Peyer's patch (tissue), 4 donors: ENCODE measurements at regions not wholly inside any gene's neighbourhood (a gene's known extent, or its start where the extent isn't known, plus 50 kb on each side); places are given as distances from the start of the nearest gene placed in this dataset.

Source experiments
- POLR2A ChIP-seq, 2 donors: fragments of 450-650 bp; IDR thresholded peaks; one replicate each; pipeline ENCODE4 v1.5.1; 2017; ENCODE audit warnings: antibody characterized with exemption in 2 of 2, mild to moderate bottlenecking in 2 of 2, moderate library complexity in 2 of 2
- TF ChIP-seq, protein P1 (sequence below), 6 experiments: fragments of 450-650 bp in 4 of 6; fragments of 200-600 bp in 2 of 6; sonication (generic) in 1 of 6; IDR thresholded peaks; one replicate each; pipeline ENCODE4 v1.5.1; 2017 to 2019; ENCODE audit warnings: antibody characterized with exemption in 6 of 6, mild to moderate bottlenecking in 3 of 6, moderate library complexity in 1 of 6

DNA sequence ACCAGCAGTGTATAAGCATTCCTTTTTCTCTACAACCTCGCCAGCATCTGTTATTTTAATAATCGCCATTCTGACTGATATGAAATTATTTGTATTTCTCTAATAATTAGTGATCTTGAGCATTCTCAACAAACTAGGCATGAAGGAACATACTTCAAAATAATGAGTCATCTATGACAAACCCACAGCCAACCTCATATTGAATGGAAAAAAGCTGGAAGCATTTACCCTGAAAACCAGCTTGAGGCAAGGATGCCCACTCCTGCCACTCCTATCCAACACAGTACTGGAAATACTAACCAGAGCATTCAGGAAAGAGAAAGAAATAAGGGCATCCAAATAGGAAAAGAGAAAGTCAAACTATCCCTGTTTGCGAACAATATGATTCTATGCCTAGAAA, 390.6 kb upstream of the ID4 start:
- TF ChIP-seq POLR2A (IDR thresholded peaks at IDR 0.05) = no peak
- TF ChIP-seq, protein P1, sequence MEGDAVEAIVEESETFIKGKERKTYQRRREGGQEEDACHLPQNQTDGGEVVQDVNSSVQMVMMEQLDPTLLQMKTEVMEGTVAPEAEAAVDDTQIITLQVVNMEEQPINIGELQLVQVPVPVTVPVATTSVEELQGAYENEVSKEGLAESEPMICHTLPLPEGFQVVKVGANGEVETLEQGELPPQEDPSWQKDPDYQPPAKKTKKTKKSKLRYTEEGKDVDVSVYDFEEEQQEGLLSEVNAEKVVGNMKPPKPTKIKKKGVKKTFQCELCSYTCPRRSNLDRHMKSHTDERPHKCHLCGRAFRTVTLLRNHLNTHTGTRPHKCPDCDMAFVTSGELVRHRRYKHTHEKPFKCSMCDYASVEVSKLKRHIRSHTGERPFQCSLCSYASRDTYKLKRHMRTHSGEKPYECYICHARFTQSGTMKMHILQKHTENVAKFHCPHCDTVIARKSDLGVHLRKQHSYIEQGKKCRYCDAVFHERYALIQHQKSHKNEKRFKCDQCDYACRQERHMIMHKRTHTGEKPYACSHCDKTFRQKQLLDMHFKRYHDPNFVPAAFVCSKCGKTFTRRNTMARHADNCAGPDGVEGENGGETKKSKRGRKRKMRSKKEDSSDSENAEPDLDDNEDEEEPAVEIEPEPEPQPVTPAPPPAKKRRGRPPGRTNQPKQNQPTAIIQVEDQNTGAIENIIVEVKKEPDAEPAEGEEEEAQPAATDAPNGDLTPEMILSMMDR (IDR thresholded peaks at IDR 0.05) = no peak
